Vagina (tissue), 2 donors: ENCODE measurements at regions not wholly inside any gene's neighbourhood (a gene's known extent, or its start where the extent isn't known, plus 50 kb on each side); places are given as distances from the start of the nearest gene placed in this dataset.

Experiments
- CTCF ChIP-seq, 3 experiments: fragments of 450-650 bp in 2 of 3; fragments of 200-600 bp in 1 of 3; sonication (generic) in 1 of 3; IDR thresholded peaks; one replicate each; pipeline ENCODE4 v1.5.1; 2017 to 2019; ENCODE audit warnings: antibody characterized with exemption in 3 of 3, mild to moderate bottlenecking in 2 of 3, moderate library complexity in 2 of 3
- POLR2A ChIP-seq, 2 donors: fragments of 450-650 bp; IDR thresholded peaks; one replicate each; pipeline ENCODE4 v1.6.1; 2017; ENCODE audit warnings: antibody characterized with exemption in 2 of 2, mild to moderate bottlenecking in 2 of 2, moderate library complexity in 2 of 2

- TF ChIP-seq POLR2A (IDR thresholded peaks at IDR 0.05) = no peak
- no peak for TF ChIP-seq CTCF (IDR thresholded peaks at IDR 0.05)
Observed at GRCh38 chr1:195604287-195604686, 1004.0 kb downstream of the KCNT2 start.
